HG02970 (cell line): ENCODE measurements at regions not wholly inside any gene's neighbourhood (a gene's known extent, or its start where the extent isn't known, plus 50 kb on each side); places are given as distances from the start of the nearest gene placed in this dataset.
"Not testable (repeated sequence)": the region's sequence is repeated elsewhere in the genome, so short reads cannot be mapped to it uniquely, and the experiment has no call there.

ENCODE experiments used
- ATAC-seq: cut with Tn5 transposase; IDR thresholded peaks from one replicate; pipeline ENCODE4 v1.9.1; 2021; ENCODE audit warnings: mild to moderate bottlenecking, moderate library complexity, moderate number of reproducible peaks; ENCODE audit not compliant: unreplicated experiment, low FRiP score

GRCh38 chr9:64370344-64370743, 914.7 kb downstream of the FOXD4L5 start:
- ATAC-seq = not testable (repeated sequence)

DNA sequence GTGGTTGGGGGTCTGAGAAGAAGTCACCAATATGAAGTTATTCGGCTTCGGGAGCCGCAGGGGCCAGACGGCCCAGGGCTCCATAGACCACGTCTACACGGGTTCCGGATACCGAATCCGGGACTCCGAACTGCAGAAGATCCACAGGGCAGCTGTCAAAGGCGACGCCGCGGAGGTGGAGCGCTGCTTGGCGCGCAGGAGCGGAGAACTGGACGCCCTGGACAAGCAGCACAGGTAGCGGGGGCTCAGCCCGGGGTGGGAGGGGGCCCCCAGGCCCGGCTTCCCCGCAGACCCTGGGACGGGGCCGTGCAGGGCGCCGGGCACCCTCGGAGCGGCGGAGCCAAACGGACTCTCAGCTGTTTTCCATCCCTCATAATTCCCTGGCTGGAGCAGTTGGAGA, 915.4 kb downstream of the FOXD4L5 start:
- not testable (repeated sequence) for ATAC-seq

GRCh38 chr9:64369114-64369513, 915.9 kb downstream of the FOXD4L5 start:
- peak; percentile 100 for ATAC-seq

DNA sequence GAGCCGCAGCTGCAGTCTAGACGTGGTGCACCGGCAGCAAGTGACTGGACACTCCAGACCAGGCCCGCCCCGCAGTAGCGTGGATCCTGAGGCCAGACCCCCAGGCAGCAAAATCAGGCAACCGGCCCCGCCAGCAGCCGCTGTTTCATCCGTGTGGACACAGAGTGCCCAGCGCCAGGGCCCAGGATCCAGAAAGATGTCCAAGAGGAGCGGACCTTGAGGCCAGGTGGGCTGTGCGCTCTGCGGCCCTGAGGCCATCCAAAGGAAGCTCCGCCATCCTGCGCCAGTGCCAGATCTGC, 916.4 kb downstream of the FOXD4L5 start:
- ATAC-seq = not testable (repeated sequence)

DNA sequence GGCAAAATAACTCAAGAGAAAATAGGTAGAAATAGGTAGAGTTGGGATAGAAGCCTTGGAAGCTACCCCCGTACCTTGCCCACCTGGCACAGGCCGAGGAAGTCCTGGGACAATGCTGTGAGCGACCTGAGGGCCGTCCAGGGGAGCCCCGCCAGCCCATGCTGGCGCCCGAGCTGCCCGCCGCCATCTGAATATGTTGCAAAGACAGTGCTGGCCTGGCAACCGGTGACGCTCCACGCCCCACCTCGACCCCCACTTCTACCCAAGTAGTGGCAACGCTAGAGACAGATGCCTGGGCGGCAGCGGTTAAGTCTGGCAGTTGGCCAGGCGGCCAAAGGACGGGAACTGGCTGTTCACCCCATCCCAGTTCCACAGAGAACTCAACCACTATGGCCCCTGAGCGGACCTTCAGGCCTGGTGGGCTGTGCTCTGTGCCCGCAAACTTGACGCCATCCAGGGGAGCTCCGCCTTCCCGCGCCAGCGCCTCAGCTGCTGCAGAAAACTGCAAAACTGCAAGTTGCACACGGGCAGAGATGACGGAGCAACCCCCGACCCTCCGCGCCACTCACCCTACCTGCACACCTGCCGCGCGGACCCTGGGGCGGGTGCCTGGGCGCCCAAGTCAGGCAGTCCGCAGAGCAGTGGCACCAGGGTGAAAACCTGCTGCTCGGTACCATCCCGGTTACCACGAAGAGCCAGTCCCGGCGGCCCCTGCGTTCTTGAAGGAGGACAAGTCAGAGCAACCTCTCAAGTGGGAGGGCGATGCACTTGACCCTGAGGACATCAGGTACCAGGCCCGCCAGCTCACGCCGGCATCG, 917.0 kb downstream of the FOXD4L5 start:
- not testable (repeated sequence) for ATAC-seq
